OCI-LY7 (cell line): ENCODE measurements at regions not wholly inside any gene's neighbourhood (a gene's known extent, or its start where the extent isn't known, plus 50 kb on each side); places are given as distances from the start of the nearest gene placed in this dataset.

Experiments used
- BruUV-seq: library from RNA; stranded (reverse); fragments of 400-500 nt; replicated peaks from 2 replicates; lab custom pipeline; 2021; lab: Mats Ljungman, UMichigan
- CTCF ChIA-PET: fragments of 300-600 bp; sonication (Branson Sonifier 250); formaldehyde crosslinking; loops from one replicate; lab custom pipeline; 2022; ENCODE audit warnings: antibody characterized with exemption; ENCODE audit not compliant: unreplicated experiment; lab: Charles Lee
- POLR2A ChIA-PET: fragments of 300-600 bp; sonication (Branson Sonifier 250); formaldehyde crosslinking; loops from one replicate; lab custom pipeline; 2022; ENCODE audit warnings: antibody characterized with exemption; lab: Charles Lee
- DNase-seq: peaks from one replicate; pipeline ENCODE4 v3.0.0-alpha.2; 2015; ENCODE audit warnings: low spot score
- H2AFZ ChIP-seq: fragments of 200-600 bp; sonication (generic), shearing (Covaris generic); 2 replicates; pipeline ENCODE4 v1.6.1; 2014; ENCODE audit warnings: mild to moderate bottlenecking, antibody characterized with exemption, low read length, moderate library complexity
- H3K27ac ChIP-seq: fragments of 200-600 bp; sonication (generic); 2 replicates; pipeline ENCODE4 v1.5.1; 2014; ENCODE audit warnings: mixed run types, low read depth, mild to moderate bottlenecking, moderate library complexity, low read length, inconsistent platforms; ENCODE audit not compliant: poor library complexity, severe bottlenecking
- H3K36me3 ChIP-seq: fragments of 200-600 bp; sonication (generic); 2 replicates; pipeline ENCODE4 v1.6.1; 2014; ENCODE audit warnings: mild to moderate bottlenecking, antibody characterized with exemption, low read length, moderate library complexity, mixed read lengths; ENCODE audit not compliant: insufficient read depth
- H3K4me1 ChIP-seq: fragments of 200-600 bp; sonication (generic); 2 replicates; pipeline ENCODE4 v1.5.1; 2014; ENCODE audit warnings: mild to moderate bottlenecking, low read length; ENCODE audit not compliant: insufficient read depth, poor library complexity, severe bottlenecking
- H3K4me2 ChIP-seq: fragments of 200-600 bp; sonication (generic); 2 replicates; pipeline ENCODE4 v1.6.1; 2014; ENCODE audit warnings: mild to moderate bottlenecking, low read length
- H3K4me3 ChIP-seq: fragments of 200-600 bp; sonication (generic); 2 replicates; pipeline ENCODE4 v1.5.1; 2014; ENCODE audit warnings: mild to moderate bottlenecking, low read depth, low read length; ENCODE audit not compliant: poor library complexity, severe bottlenecking
- H3K79me2 ChIP-seq: fragments of 200-600 bp; sonication (generic); 2 replicates; pipeline ENCODE4 v1.6.1; 2016; ENCODE audit warnings: low read depth, mild to moderate bottlenecking, low read length, moderate library complexity, mixed read lengths; ENCODE audit not compliant: insufficient read depth
- H3K9me2 ChIP-seq: fragments of 200-600 bp; sonication (generic); 2 replicates; pipeline ENCODE4 v1.6.1; 2016; ENCODE audit warnings: mild to moderate bottlenecking, low read length, mixed read lengths; ENCODE audit not compliant: insufficient read depth
- H3K9me3 ChIP-seq: fragments of 200-600 bp; sonication (generic); 2 replicates; pipeline ENCODE4 v1.6.1; 2014; ENCODE audit warnings: mild to moderate bottlenecking, mixed run types, low read length, mixed read lengths
- H4K20me1 ChIP-seq: fragments of 200-600 bp; sonication (generic); 2 replicates; pipeline ENCODE4 v1.6.1; 2014; ENCODE audit warnings: mild to moderate bottlenecking, antibody characterized with exemption, low read length, moderate library complexity, mixed read lengths; ENCODE audit not compliant: insufficient read depth
- CTCF ChIP-seq: fragments of 200-600 bp; sonication (generic); conservative IDR thresholded peaks from 2 replicates; pipeline ENCODE4 v1.5.1; 2014; ENCODE audit warnings: mild to moderate bottlenecking, antibody characterized with exemption, low read length, moderate library complexity, mixed read lengths
- EZH2phosphoT487 ChIP-seq: fragments of 200-600 bp; sonication (generic); IDR thresholded peaks from 2 replicates; pipeline ENCODE4 v1.6.1; 2018; ENCODE audit warnings: low read depth, borderline replicate concordance, mild to moderate bottlenecking, mixed run types, antibody characterized with exemption, low read length, moderate library complexity, mixed read lengths
- intact Hi-C: fragments of 100-400 bp; cut with micrococcal nuclease; formaldehyde crosslinking; loops from one replicate; pipeline ENCODE4 v1.10.0; 2022; ENCODE audit not compliant: unreplicated experiment

GRCh38 chr5:56515011-56515410 lies 281.9 kb upstream of the ANKRD55 start:
- ChIA-PET POLR2A (no interaction called here), CTCF (no interaction called here)
- no peaks in the 10 kb centered on the region for H4K20me1 ChIP-seq
- no peak overlapping the region for H3K4me3 ChIP-seq
- no peak for DNase-seq
- H3K79me2 ChIP-seq: no peaks in the 10 kb centered on the region
- H2AFZ ChIP-seq: no peak overlapping the region
- no peak overlapping the region for H3K27ac ChIP-seq
- TF ChIP-seq EZH2phosphoT487 (no peak), CTCF (no peak)
- no TSS peak for BruUV-seq
- no peak overlapping the region for H3K4me2 ChIP-seq
- H3K9me2 ChIP-seq: no peaks in the 10 kb centered on the region
- H3K4me1 ChIP-seq: no peaks in the 10 kb centered on the region
- intact Hi-C loops: no loop called here
- no peaks in the 10 kb centered on the region for H3K36me3 ChIP-seq
- no peaks in the 10 kb centered on the region for H3K9me3 ChIP-seq

- no peak for DNase-seq
- intact Hi-C loops: no loop called here
- H3K79me2 ChIP-seq: no peaks in the 10 kb centered on the region
- H3K27ac ChIP-seq: no peak overlapping the region
- no peaks in the 10 kb centered on the region for H3K9me2 ChIP-seq
- no peak overlapping the region for H3K4me3 ChIP-seq
- H4K20me1 ChIP-seq: no peaks in the 10 kb centered on the region
- no TSS peak for BruUV-seq
- TF ChIP-seq EZH2phosphoT487: no peak
- no peak for TF ChIP-seq CTCF
- H2AFZ ChIP-seq: no peak overlapping the region
- H3K9me3 ChIP-seq: no peaks in the 10 kb centered on the region
- CTCF ChIA-PET: no interaction called here
- no peaks in the 10 kb centered on the region for H3K36me3 ChIP-seq
- POLR2A ChIA-PET: interaction anchor here (0.6 kb wide), 1 partner anchor 513 kb away, joined by 3 read pairs; no protein-coding TSS in a partner anchor
- H3K4me1 ChIP-seq: no peaks in the 10 kb centered on the region
- no peak overlapping the region for H3K4me2 ChIP-seq
These were observed 281.1 kb upstream of the ANKRD55 start for GRCh38 chr5:56514245-56514644.

GRCh38 chr5:56513141-56513540 lies 280.0 kb upstream of the ANKRD55 start:
- no TSS peak for BruUV-seq
- no peak overlapping the region for H3K4me3 ChIP-seq
- no peak for DNase-seq
- no peaks in the 10 kb centered on the region for H3K4me1 ChIP-seq
- intact Hi-C loops: no loop called here
- no peak overlapping the region for H3K27ac ChIP-seq
- POLR2A ChIA-PET: interaction anchor here (1.0 kb wide), 1 partner anchor 18 kb away, joined by 3 read pairs; no protein-coding TSS in a partner anchor
- H3K36me3 ChIP-seq: no peaks in the 10 kb centered on the region
- no peaks in the 10 kb centered on the region for H3K79me2 ChIP-seq
- CTCF ChIA-PET: no interaction called here
- H4K20me1 ChIP-seq: no peaks in the 10 kb centered on the region
- no peak overlapping the region for H3K4me2 ChIP-seq
- no peak overlapping the region for H2AFZ ChIP-seq
- no peaks in the 10 kb centered on the region for H3K9me3 ChIP-seq
- no peaks in the 10 kb centered on the region for H3K9me2 ChIP-seq
- TF ChIP-seq EZH2phosphoT487 (no peak), CTCF (no peak)
